PC-3 (cell line): ENCODE measurements at regions not wholly inside any gene's neighbourhood (a gene's known extent, or its start where the extent isn't known, plus 50 kb on each side); places are given as distances from the start of the nearest gene placed in this dataset.

Source experiments
- ATAC-seq: fragments of 200-7000 bp; cut with Tn5 transposase; 2 replicates; pipeline ENCODE4 v1.9.1; 2020; ENCODE audit warnings: mild to moderate bottlenecking, moderate library complexity
- BruUV-seq: library from RNA; stranded (reverse); fragments of 400-500 nt; replicated peaks from 2 replicates; lab custom pipeline; 2021; lab: Mats Ljungman, UMichigan
- CTCF ChIA-PET: fragments of 300-600 bp; sonication (Branson Sonifier 250); formaldehyde crosslinking; loops from one replicate; lab custom pipeline; 2022; ENCODE audit warnings: antibody characterized with exemption; lab: Charles Lee
- POLR2A ChIA-PET: fragments of 300-600 bp; sonication (Branson Sonifier 250); formaldehyde crosslinking; loops from one replicate; lab custom pipeline; 2022; ENCODE audit warnings: antibody characterized with exemption; ENCODE audit not compliant: unreplicated experiment; lab: Charles Lee
- DNase-seq: peaks from one replicate; pipeline ENCODE4 v3.0.0-alpha.2; 2015
- H2AFZ ChIP-seq: fragments of 300-600 bp; sonication (generic); 2 replicates; pipeline ENCODE4 v1.6.0; 2016; ENCODE audit warnings: antibody characterized with exemption, low read length
- H3F3A ChIP-seq: fragments of 300-600 bp; sonication (generic); one replicate; pipeline ENCODE4 v1.6.0; 2017; ENCODE audit warnings: antibody characterized with exemption, low read length, control low read depth, mild to moderate bottlenecking; ENCODE audit not compliant: unreplicated experiment
- H3K27ac ChIP-seq: fragments of 300-600 bp; sonication (generic); 2 replicates; pipeline ENCODE4 v1.5.1; 2016; ENCODE audit warnings: mild to moderate bottlenecking, low read length
- H3K27me3 ChIP-seq: fragments of 300-600 bp; sonication (generic); 2 replicates; pipeline ENCODE4 v1.6.1; 2016; ENCODE audit warnings: low read length, mixed read lengths
- H3K36me3 ChIP-seq: fragments of 300-600 bp; sonication (generic); 2 replicates; pipeline ENCODE4 v1.6.1; 2016; ENCODE audit warnings: low read depth, mixed run types, low read length, mixed read lengths
- H3K4me1 ChIP-seq: fragments of 300-600 bp; sonication (generic); 2 replicates; pipeline ENCODE4 v1.5.1; 2016; ENCODE audit warnings: low read length; ENCODE audit not compliant: insufficient read depth
- H3K4me2 ChIP-seq: fragments of 300-600 bp; sonication (generic); 2 replicates; pipeline ENCODE4 v1.6.0; 2016; ENCODE audit warnings: low read length
- H3K4me3 ChIP-seq: fragments of 300-600 bp; sonication (generic); 2 replicates; pipeline ENCODE4 v1.5.1; 2016; ENCODE audit warnings: mild to moderate bottlenecking, low read length, mixed read lengths
- H3K79me2 ChIP-seq: fragments of 300-600 bp; sonication (generic); 2 replicates; pipeline ENCODE4 v1.6.1; 2017; ENCODE audit warnings: low read length, mixed read lengths
- H3K9ac ChIP-seq: fragments of 300-600 bp; sonication (generic); 2 replicates; pipeline ENCODE4 v1.6.0; 2016; ENCODE audit warnings: mild to moderate bottlenecking, low read length
- H3K9me2 ChIP-seq: fragments of 300-600 bp; sonication (generic); replicated peaks from 2 replicates; pipeline ENCODE4 v1.6.1; 2016; ENCODE audit warnings: mixed run types, low read length, mixed read lengths
- H3K9me3 ChIP-seq: fragments of 300-600 bp; sonication (generic); 2 replicates; pipeline ENCODE4 v1.6.1; 2016; ENCODE audit warnings: low read length, mixed read lengths
- H4K20me1 ChIP-seq: fragments of 300-600 bp; sonication (generic); 2 replicates; pipeline ENCODE4 v1.6.1; 2016; ENCODE audit warnings: low read length, mixed read lengths
- CTCF ChIP-seq: fragments of 300-600 bp; sonication (generic); conservative IDR thresholded peaks from 2 replicates; pipeline ENCODE4 v1.5.1; 2017; ENCODE audit warnings: antibody characterized with exemption, low read depth, mild to moderate bottlenecking, low read length
- EZH2 ChIP-seq: fragments of 300-600 bp; sonication (generic); IDR thresholded peaks from one replicate; pipeline ENCODE4 v1.6.1; 2017; ENCODE audit warnings: antibody characterized with exemption, mild to moderate bottlenecking, low read length; ENCODE audit not compliant: unreplicated experiment
- EZH2phosphoT487 ChIP-seq: fragments of 300-600 bp; sonication (generic); IDR thresholded peaks from 2 replicates; pipeline ENCODE4 v1.6.1; 2018; ENCODE audit warnings: mild to moderate bottlenecking, antibody characterized with exemption, low read length, borderline replicate concordance
- intact Hi-C: fragments of 100-400 bp; cut with micrococcal nuclease; formaldehyde crosslinking; loops from 2 replicates; pipeline ENCODE4 v1.9.0; 2023

- Histone ChIP-seq H3K4me2 (no peak overlapping the region), H4K20me1 (no peaks in the 10 kb centered on the region), H3K9ac (no peak overlapping the region), H3K9me3 (no peaks in the 10 kb centered on the region), H3K4me3 (no peak overlapping the region), H3F3A (no peaks in the 10 kb centered on the region), H3K9me2 (no peaks in the 10 kb centered on the region), H3K27ac (no peak overlapping the region), H3K36me3 (no peaks in the 10 kb centered on the region), H3K27me3 (0 out of 2 replicates have a peak, but pooled peaks cover 6% of the 10 kb centered on the region), H3K4me1 (peaks cover 6% of the 10 kb centered on the region), H2AFZ (no peak overlapping the region), H3K79me2 (no peaks in the 10 kb centered on the region)
- ChIA-PET CTCF (no interaction called here), POLR2A (no interaction called here)
- ATAC-seq (no peak), DNase-seq (no peak)
- TF ChIP-seq EZH2: no peak
- TF ChIP-seq CTCF: no peak
- no peak for TF ChIP-seq EZH2phosphoT487
- no TSS peak for BruUV-seq
- intact Hi-C loops: no loop called here
Observed at GRCh38 chr1:181260271-181260670, 171.8 kb downstream of the IER5 start.

DNA sequence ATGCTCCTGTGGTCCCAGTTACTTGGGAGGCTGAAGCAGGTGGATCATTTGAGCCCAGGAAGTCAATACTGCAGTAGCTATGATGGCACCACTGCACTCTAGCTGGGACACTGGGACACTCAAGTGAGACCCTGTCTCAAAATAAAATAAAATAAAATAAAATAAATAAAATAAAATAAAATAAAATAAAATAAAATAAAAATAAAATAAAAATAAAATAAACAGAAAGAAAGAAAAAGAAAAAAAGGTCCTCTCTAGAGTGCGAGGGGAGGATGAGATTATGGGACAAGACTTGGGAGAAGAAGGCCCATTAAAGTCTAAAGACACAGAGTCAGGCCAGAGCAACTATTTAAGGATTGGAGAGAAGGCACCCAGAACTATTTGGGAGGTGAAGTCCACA lies 172.5 kb downstream of the IER5 start:
- POLR2A ChIA-PET: no interaction called here

More for the DNA sequence above, 172.5 kb downstream of the IER5 start:
- intact Hi-C loops: no loop called here
- H3F3A ChIP-seq: no peaks in the 10 kb centered on the region
- no peak for TF ChIP-seq CTCF
- TF ChIP-seq EZH2phosphoT487: no peak
- TF ChIP-seq EZH2: no peak
- H3K27me3 ChIP-seq: 0 out of 2 replicates have a peak, but pooled peaks cover 6% of the 10 kb centered on the region
- H3K79me2 ChIP-seq: no peaks in the 10 kb centered on the region
- H3K27ac ChIP-seq: no peak overlapping the region
- H3K4me2 ChIP-seq: no peak overlapping the region
- BruUV-seq: no TSS peak
- no peaks in the 10 kb centered on the region for H3K36me3 ChIP-seq
- H3K9me3 ChIP-seq: no peaks in the 10 kb centered on the region
- no peaks in the 10 kb centered on the region for H3K9me2 ChIP-seq
- ATAC-seq (no peak), DNase-seq (no peak)
- H4K20me1 ChIP-seq: no peaks in the 10 kb centered on the region
- peaks cover 1% of the 10 kb centered on the region for H3K4me1 ChIP-seq
- H3K4me3 ChIP-seq: no peak overlapping the region
- H3K9ac ChIP-seq: no peak overlapping the region
- H2AFZ ChIP-seq: no peak overlapping the region
- CTCF ChIA-PET: no interaction called here
